WTC11 (cell line): ENCODE measurements at regions not wholly inside any gene's neighbourhood (a gene's known extent, or its start where the extent isn't known, plus 50 kb on each side); places are given as distances from the start of the nearest gene placed in this dataset.

ENCODE experiments used
- ESRRA ChIP-seq: sonication (generic); formaldehyde crosslinking; IDR thresholded peaks from 2 replicates; pipeline ENCODE4 v1.8.1; 2022; ENCODE audit warnings: mild to moderate bottlenecking, missing genetic modification reagents, borderline replicate concordance
- ETV6 ChIP-seq: sonication (generic); formaldehyde crosslinking; IDR thresholded peaks from 2 replicates; pipeline ENCODE4 v1.8.1; 2022; ENCODE audit warnings: mild to moderate bottlenecking, missing genetic modification reagents
- FOXJ3 ChIP-seq: sonication (generic); formaldehyde crosslinking; IDR thresholded peaks from 2 replicates; pipeline ENCODE4 v1.9.0; 2021; ENCODE audit warnings: missing genetic modification reagents, mild to moderate bottlenecking, borderline replicate concordance
- KAT7 ChIP-seq: sonication (generic); formaldehyde crosslinking; IDR thresholded peaks from 2 replicates; pipeline ENCODE4 v1.8.1; 2023; ENCODE audit warnings: missing genetic modification reagents, mild to moderate bottlenecking, borderline replicate concordance
- MYBL2 ChIP-seq: sonication (generic); formaldehyde crosslinking; IDR thresholded peaks from 2 replicates; pipeline ENCODE4 v1.8.1; 2023; ENCODE audit warnings: mild to moderate bottlenecking, moderate library complexity, missing genetic modification reagents
- NFYB ChIP-seq: sonication (generic); formaldehyde crosslinking; conservative IDR thresholded peaks from 2 replicates; pipeline ENCODE4 v1.8.0; 2022; ENCODE audit warnings: low read depth, missing genetic modification reagents
- SMAD4 ChIP-seq: sonication (generic); formaldehyde crosslinking; IDR thresholded peaks from 2 replicates; pipeline ENCODE4 v1.8.0; 2022; ENCODE audit warnings: mild to moderate bottlenecking, missing genetic modification reagents
- TCF7 ChIP-seq: sonication (generic); formaldehyde crosslinking; IDR thresholded peaks from 2 replicates; pipeline ENCODE4 v1.8.0; 2022; ENCODE audit warnings: mild to moderate bottlenecking, low read depth, missing genetic modification reagents, moderate library complexity
- TEAD1 ChIP-seq: sonication (generic); formaldehyde crosslinking; IDR thresholded peaks from 2 replicates; pipeline ENCODE4 v1.8.0; 2022; ENCODE audit warnings: mild to moderate bottlenecking, missing genetic modification reagents
- TF ChIP-seq, protein P1 (sequence below): fragments of 200-600 bp; IDR thresholded peaks from 2 replicates; pipeline ENCODE4 v1.8.0; 2022; ENCODE audit warnings: antibody characterized with exemption
- TF ChIP-seq, protein P2 (sequence below): sonication (generic); formaldehyde crosslinking; conservative IDR thresholded peaks from 2 replicates; pipeline ENCODE4 v1.8.1; 2023; ENCODE audit warnings: mild to moderate bottlenecking, low read depth, missing genetic modification reagents, moderate library complexity
- TF ChIP-seq, protein P3 (sequence below): sonication (generic); formaldehyde crosslinking; IDR thresholded peaks from 2 replicates; pipeline ENCODE4 v1.8.0; 2022; ENCODE audit warnings: mild to moderate bottlenecking, missing genetic modification reagents
- TF ChIP-seq, protein P4 (sequence below): sonication (generic); formaldehyde crosslinking; IDR thresholded peaks from 2 replicates; pipeline ENCODE4 v1.8.1; 2023; ENCODE audit warnings: mild to moderate bottlenecking, missing genetic modification reagents, moderate library complexity
- TF ChIP-seq, protein P5 (sequence below): sonication (generic); formaldehyde crosslinking; conservative IDR thresholded peaks from 2 replicates; pipeline ENCODE4 v1.8.1; 2022; ENCODE audit warnings: mild to moderate bottlenecking, missing genetic modification reagents

DNA sequence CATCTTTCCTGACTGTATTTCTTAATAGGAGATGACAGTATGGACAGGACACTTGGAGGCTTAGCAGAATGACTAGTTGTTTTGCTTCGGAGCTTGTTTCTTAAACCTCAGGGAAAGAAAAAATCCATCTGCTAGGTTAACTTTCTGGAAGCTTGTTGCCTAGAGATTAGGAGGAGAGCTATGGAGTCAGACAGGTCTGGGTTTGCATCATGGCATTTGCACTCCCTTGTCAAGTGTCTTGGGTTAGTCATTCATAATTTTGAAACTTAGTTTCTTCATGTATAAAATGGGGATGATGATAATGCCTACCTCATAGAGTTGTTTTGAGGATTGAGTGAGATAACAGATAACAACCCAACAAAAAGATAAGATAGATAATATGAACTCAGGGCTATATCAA lies 231.5 kb downstream of the STK31 start:
- TF ChIP-seq, protein P1, sequence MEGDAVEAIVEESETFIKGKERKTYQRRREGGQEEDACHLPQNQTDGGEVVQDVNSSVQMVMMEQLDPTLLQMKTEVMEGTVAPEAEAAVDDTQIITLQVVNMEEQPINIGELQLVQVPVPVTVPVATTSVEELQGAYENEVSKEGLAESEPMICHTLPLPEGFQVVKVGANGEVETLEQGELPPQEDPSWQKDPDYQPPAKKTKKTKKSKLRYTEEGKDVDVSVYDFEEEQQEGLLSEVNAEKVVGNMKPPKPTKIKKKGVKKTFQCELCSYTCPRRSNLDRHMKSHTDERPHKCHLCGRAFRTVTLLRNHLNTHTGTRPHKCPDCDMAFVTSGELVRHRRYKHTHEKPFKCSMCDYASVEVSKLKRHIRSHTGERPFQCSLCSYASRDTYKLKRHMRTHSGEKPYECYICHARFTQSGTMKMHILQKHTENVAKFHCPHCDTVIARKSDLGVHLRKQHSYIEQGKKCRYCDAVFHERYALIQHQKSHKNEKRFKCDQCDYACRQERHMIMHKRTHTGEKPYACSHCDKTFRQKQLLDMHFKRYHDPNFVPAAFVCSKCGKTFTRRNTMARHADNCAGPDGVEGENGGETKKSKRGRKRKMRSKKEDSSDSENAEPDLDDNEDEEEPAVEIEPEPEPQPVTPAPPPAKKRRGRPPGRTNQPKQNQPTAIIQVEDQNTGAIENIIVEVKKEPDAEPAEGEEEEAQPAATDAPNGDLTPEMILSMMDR: no peak
- no peak for TF ChIP-seq SMAD4
- no peak for TF ChIP-seq NFYB (CRISPR knock-in tag)
- TF ChIP-seq, protein P2, sequence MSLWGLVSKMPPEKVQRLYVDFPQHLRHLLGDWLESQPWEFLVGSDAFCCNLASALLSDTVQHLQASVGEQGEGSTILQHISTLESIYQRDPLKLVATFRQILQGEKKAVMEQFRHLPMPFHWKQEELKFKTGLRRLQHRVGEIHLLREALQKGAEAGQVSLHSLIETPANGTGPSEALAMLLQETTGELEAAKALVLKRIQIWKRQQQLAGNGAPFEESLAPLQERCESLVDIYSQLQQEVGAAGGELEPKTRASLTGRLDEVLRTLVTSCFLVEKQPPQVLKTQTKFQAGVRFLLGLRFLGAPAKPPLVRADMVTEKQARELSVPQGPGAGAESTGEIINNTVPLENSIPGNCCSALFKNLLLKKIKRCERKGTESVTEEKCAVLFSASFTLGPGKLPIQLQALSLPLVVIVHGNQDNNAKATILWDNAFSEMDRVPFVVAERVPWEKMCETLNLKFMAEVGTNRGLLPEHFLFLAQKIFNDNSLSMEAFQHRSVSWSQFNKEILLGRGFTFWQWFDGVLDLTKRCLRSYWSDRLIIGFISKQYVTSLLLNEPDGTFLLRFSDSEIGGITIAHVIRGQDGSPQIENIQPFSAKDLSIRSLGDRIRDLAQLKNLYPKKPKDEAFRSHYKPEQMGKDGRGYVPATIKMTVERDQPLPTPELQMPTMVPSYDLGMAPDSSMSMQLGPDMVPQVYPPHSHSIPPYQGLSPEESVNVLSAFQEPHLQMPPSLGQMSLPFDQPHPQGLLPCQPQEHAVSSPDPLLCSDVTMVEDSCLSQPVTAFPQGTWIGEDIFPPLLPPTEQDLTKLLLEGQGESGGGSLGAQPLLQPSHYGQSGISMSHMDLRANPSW: no peak
- TF ChIP-seq, protein P3, sequence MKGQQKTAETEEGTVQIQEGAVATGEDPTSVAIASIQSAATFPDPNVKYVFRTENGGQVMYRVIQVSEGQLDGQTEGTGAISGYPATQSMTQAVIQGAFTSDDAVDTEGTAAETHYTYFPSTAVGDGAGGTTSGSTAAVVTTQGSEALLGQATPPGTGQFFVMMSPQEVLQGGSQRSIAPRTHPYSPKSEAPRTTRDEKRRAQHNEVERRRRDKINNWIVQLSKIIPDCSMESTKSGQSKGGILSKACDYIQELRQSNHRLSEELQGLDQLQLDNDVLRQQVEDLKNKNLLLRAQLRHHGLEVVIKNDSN (CRISPR knock-in tag): no peak
- no peak for TF ChIP-seq KAT7 (CRISPR knock-in tag)
- TF ChIP-seq ETV6 (CRISPR knock-in tag): no peak
- TF ChIP-seq, protein P4, sequence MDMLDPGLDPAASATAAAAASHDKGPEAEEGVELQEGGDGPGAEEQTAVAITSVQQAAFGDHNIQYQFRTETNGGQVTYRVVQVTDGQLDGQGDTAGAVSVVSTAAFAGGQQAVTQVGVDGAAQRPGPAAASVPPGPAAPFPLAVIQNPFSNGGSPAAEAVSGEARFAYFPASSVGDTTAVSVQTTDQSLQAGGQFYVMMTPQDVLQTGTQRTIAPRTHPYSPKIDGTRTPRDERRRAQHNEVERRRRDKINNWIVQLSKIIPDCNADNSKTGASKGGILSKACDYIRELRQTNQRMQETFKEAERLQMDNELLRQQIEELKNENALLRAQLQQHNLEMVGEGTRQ (CRISPR knock-in tag): no peak
- TF ChIP-seq, protein P5, sequence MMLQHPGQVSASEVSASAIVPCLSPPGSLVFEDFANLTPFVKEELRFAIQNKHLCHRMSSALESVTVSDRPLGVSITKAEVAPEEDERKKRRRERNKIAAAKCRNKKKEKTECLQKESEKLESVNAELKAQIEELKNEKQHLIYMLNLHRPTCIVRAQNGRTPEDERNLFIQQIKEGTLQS (CRISPR knock-in tag): no peak
- TF ChIP-seq FOXJ3 (CRISPR knock-in tag): no peak
- TF ChIP-seq ESRRA (CRISPR knock-in tag): no peak
- TF ChIP-seq MYBL2 (CRISPR knock-in tag): no peak
- no peak for TF ChIP-seq TCF7 (CRISPR knock-in tag)
- no peak for TF ChIP-seq TEAD1 (CRISPR knock-in tag)
